GM23248 (cell line): ENCODE measurements at regions not wholly inside any gene's neighbourhood (a gene's known extent, or its start where the extent isn't known, plus 50 kb on each side); places are given as distances from the start of the nearest gene placed in this dataset.

Experiments
- EZH2 ChIP-seq: fragments of 200-600 bp; sonication (generic); IDR thresholded peaks from 2 replicates; pipeline ENCODE4 v1.6.1; 2018; ENCODE audit warnings: antibody characterized with exemption, mild to moderate bottlenecking; ENCODE audit not compliant: insufficient read depth, poor library complexity, severe bottlenecking
- EZH2phosphoT487 ChIP-seq: fragments of 200-600 bp; sonication (generic); IDR thresholded peaks from 2 replicates; pipeline ENCODE4 v1.6.1; 2018; ENCODE audit warnings: antibody characterized with exemption, moderate library complexity, mild to moderate bottlenecking, low read depth; ENCODE audit not compliant: insufficient read depth

- TF ChIP-seq EZH2 (no peak), EZH2phosphoT487 (no peak)
Measured at GRCh38 chr14:44009642-44010041, 497.4 kb downstream of the FSCB start.
